Large intestine (tissue), 3 donors: ENCODE measurements at regions not wholly inside any gene's neighbourhood (a gene's known extent, or its start where the extent isn't known, plus 50 kb on each side); places are given as distances from the start of the nearest gene placed in this dataset.
"Not testable (repeated sequence)": the region's sequence is repeated elsewhere in the genome, so short reads cannot be mapped to it uniquely, and the experiment has no call there.

ENCODE experiments used
- DNase-seq, 2 donors: peaks; one replicate each; pipeline versions ENCODE4 v3.0.0 to v3.0.0-alpha.2; 2013
- H3K27ac ChIP-seq: one replicate; pipeline ENCODE4 v1.5.1; 2013; ENCODE audit warnings: low read length
- H3K27me3 ChIP-seq: 2 replicates; pipeline ENCODE4 v1.6.1; 2013; ENCODE audit warnings: low read length; ENCODE audit not compliant: control insufficient read depth, insufficient read depth
- H3K36me3 ChIP-seq: 2 replicates; pipeline ENCODE4 v1.6.1; 2013; ENCODE audit warnings: low read length; ENCODE audit not compliant: control insufficient read depth, insufficient read depth
- H3K4me1 ChIP-seq: one replicate; pipeline ENCODE4 v1.6.1; 2013; ENCODE audit warnings: low read length; ENCODE audit not compliant: control insufficient read depth, insufficient read depth
- H3K4me3 ChIP-seq: one replicate; pipeline ENCODE4 v1.5.1; 2013; ENCODE audit warnings: low read length
- H3K9me3 ChIP-seq: one replicate; pipeline ENCODE4 v1.6.1; 2013; ENCODE audit warnings: mild to moderate bottlenecking, low read depth, low read length, moderate library complexity; ENCODE audit not compliant: control insufficient read depth
- WGBS: methylation state at CpG from one replicate; pipeline ENCODE4 v1.1.5; 2013; ENCODE audit warnings: low lambda C conversion rate; ENCODE audit not compliant: insufficient coverage; 5-methylcytosine and 5-hydroxymethylcytosine counted together

GRCh38 chrX:96128058-96128457 is 556.6 kb upstream of the DIAPH2 start:
- H3K4me3 ChIP-seq, H3K9me3 ChIP-seq, H3K27ac ChIP-seq, H3K36me3 ChIP-seq, H3K27me3 ChIP-seq, H3K4me1 ChIP-seq, DNase-seq: not testable (repeated sequence)
- WGBS: no CpG with 5 or more reads among the region's 5 CpGs

- Histone ChIP-seq H3K4me1 (no peaks in the 10 kb centered on the region), H3K36me3 (no peaks in the 10 kb centered on the region), H3K4me3 (no peak overlapping the region), H3K27me3 (no peaks in the 10 kb centered on the region), H3K27ac (no peak overlapping the region), H3K9me3 (no peaks in the 10 kb centered on the region)
- 20% methylated on average over 1 of the region's 1 CpG for WGBS
- DNase-seq: no peak
These were observed 543.8 kb upstream of the DIAPH2 start for GRCh38 chrX:96140796-96141195.

GRCh38 chrX:96147681-96148080 is 537.0 kb upstream of the DIAPH2 start:
- Histone ChIP-seq H3K4me3 (no peak overlapping the region), H3K36me3 (no peaks in the 10 kb centered on the region), H3K9me3 (no peaks in the 10 kb centered on the region), H3K4me1 (no peaks in the 10 kb centered on the region), H3K27ac (no peak overlapping the region), H3K27me3 (no peaks in the 10 kb centered on the region)
- DNase-seq: peak in 1 of 2 donors; percentile 1

- Histone ChIP-seq H3K27ac (no peak overlapping the region), H3K4me1 (no peaks in the 10 kb centered on the region), H3K36me3 (no peaks in the 10 kb centered on the region), H3K27me3 (no peaks in the 10 kb centered on the region), H3K4me3 (no peak overlapping the region), H3K9me3 (no peaks in the 10 kb centered on the region)
- WGBS: no CpG with 5 or more reads among the region's 1 CpG
- DNase-seq: no peak
These were observed 514.0 kb upstream of the DIAPH2 start for GRCh38 chrX:96170626-96171025.

GRCh38 chrX:96176921-96177320 is 507.7 kb upstream of the DIAPH2 start:
- no CpG with 5 or more reads among the region's 3 CpGs for WGBS
- DNase-seq: no peak

GRCh38 chrX:96181605-96182004 is 503.0 kb upstream of the DIAPH2 start:
- no peaks in the 10 kb centered on the region for H3K36me3 ChIP-seq
- WGBS: no CpG with 5 or more reads among the region's 4 CpGs
- no peak overlapping the region for H3K27ac ChIP-seq
- DNase-seq: no peak
- no peaks in the 10 kb centered on the region for H3K9me3 ChIP-seq
- H3K4me1 ChIP-seq: no peaks in the 10 kb centered on the region
- no peaks in the 10 kb centered on the region for H3K27me3 ChIP-seq
- no peak overlapping the region for H3K4me3 ChIP-seq

More at GRCh38 chrX:96176921-96177320, 507.7 kb upstream of the DIAPH2 start:
- Histone ChIP-seq H3K9me3 (no peaks in the 10 kb centered on the region), H3K4me3 (no peak overlapping the region), H3K27ac (no peak overlapping the region), H3K27me3 (no peaks in the 10 kb centered on the region), H3K4me1 (no peaks in the 10 kb centered on the region), H3K36me3 (no peaks in the 10 kb centered on the region)

GRCh38 chrX:96182366-96182765 is 502.3 kb upstream of the DIAPH2 start:
- H3K4me1 ChIP-seq: no peaks in the 10 kb centered on the region
- H3K36me3 ChIP-seq: no peaks in the 10 kb centered on the region
- H3K9me3 ChIP-seq: no peaks in the 10 kb centered on the region
- no peaks in the 10 kb centered on the region for H3K27me3 ChIP-seq
- H3K4me3 ChIP-seq: no peak overlapping the region
- WGBS: no CpG with 5 or more reads among the region's 1 CpG
- DNase-seq: no peak
- H3K27ac ChIP-seq: no peak overlapping the region

- no CpG with 5 or more reads among the region's 3 CpGs for WGBS
- DNase-seq: no peak
- Histone ChIP-seq H3K27ac (no peak overlapping the region), H3K36me3 (no peaks in the 10 kb centered on the region), H3K9me3 (no peaks in the 10 kb centered on the region), H3K4me1 (no peaks in the 10 kb centered on the region), H3K27me3 (no peaks in the 10 kb centered on the region), H3K4me3 (no peak overlapping the region)
These were observed 501.3 kb upstream of the DIAPH2 start for GRCh38 chrX:96183391-96183790.

GRCh38 chrX:96183843-96184242 is 500.8 kb upstream of the DIAPH2 start:
- no peaks in the 10 kb centered on the region for H3K27me3 ChIP-seq
- no peaks in the 10 kb centered on the region for H3K4me1 ChIP-seq
- WGBS: no CpG with 5 or more reads among the region's 3 CpGs
- no peaks in the 10 kb centered on the region for H3K9me3 ChIP-seq
- DNase-seq: no peak
- no peak overlapping the region for H3K4me3 ChIP-seq
- H3K36me3 ChIP-seq: no peaks in the 10 kb centered on the region
- no peak overlapping the region for H3K27ac ChIP-seq

- Histone ChIP-seq H3K36me3 (no peaks in the 10 kb centered on the region), H3K27me3 (no peaks in the 10 kb centered on the region), H3K9me3 (no peaks in the 10 kb centered on the region), H3K27ac (no peak overlapping the region), H3K4me1 (no peaks in the 10 kb centered on the region), H3K4me3 (no peak overlapping the region)
- no peak for DNase-seq
These were observed 479.7 kb upstream of the DIAPH2 start for GRCh38 chrX:96204928-96205327.

GRCh38 chrX:96211953-96212352 is 472.7 kb upstream of the DIAPH2 start:
- no peaks in the 10 kb centered on the region for H3K36me3 ChIP-seq
- DNase-seq: no peak
- no peaks in the 10 kb centered on the region for H3K27me3 ChIP-seq

More at GRCh38 chrX:96211953-96212352, 472.7 kb upstream of the DIAPH2 start:
- no peaks in the 10 kb centered on the region for H3K9me3 ChIP-seq
- no peak overlapping the region for H3K4me3 ChIP-seq
- H3K27ac ChIP-seq: no peak overlapping the region
- no peaks in the 10 kb centered on the region for H3K4me1 ChIP-seq
